ENCODE measurements at regions not wholly inside any gene's neighbourhood (a gene's known extent, or its start where the extent isn't known, plus 50 kb on each side); places are given as distances from the start of the nearest gene placed in this dataset.

DNA sequence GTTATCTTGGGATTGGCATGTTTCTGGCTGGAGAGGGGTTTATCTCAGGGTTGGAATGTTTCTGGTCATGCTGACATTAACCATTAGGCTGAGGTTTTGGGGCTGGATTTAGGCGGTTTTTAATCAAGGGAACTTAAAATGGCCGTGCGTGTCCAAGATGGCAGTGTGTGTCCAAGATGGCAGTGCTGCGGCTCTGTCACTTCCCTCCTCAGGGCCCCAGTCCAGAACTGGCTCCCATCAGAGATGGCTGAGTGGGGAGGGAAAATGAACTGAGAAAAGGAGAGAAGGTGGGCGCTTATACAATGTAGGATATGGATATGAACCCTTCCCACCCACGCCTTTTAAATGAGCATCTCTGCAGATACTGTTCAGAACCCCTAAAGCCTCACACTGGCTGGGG is 175.5 kb upstream of the MYT1L start:
- DNase-seq (ENCODE audit: insufficient read length, low spot score) (no peak), FAIRE-seq (no peak)
- TF ChIP-seq, protein P1, sequence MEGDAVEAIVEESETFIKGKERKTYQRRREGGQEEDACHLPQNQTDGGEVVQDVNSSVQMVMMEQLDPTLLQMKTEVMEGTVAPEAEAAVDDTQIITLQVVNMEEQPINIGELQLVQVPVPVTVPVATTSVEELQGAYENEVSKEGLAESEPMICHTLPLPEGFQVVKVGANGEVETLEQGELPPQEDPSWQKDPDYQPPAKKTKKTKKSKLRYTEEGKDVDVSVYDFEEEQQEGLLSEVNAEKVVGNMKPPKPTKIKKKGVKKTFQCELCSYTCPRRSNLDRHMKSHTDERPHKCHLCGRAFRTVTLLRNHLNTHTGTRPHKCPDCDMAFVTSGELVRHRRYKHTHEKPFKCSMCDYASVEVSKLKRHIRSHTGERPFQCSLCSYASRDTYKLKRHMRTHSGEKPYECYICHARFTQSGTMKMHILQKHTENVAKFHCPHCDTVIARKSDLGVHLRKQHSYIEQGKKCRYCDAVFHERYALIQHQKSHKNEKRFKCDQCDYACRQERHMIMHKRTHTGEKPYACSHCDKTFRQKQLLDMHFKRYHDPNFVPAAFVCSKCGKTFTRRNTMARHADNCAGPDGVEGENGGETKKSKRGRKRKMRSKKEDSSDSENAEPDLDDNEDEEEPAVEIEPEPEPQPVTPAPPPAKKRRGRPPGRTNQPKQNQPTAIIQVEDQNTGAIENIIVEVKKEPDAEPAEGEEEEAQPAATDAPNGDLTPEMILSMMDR (IDR thresholded peaks at IDR 0.05; ENCODE audit: insufficient read depth, missing control alignments), result no peak

DNA sequence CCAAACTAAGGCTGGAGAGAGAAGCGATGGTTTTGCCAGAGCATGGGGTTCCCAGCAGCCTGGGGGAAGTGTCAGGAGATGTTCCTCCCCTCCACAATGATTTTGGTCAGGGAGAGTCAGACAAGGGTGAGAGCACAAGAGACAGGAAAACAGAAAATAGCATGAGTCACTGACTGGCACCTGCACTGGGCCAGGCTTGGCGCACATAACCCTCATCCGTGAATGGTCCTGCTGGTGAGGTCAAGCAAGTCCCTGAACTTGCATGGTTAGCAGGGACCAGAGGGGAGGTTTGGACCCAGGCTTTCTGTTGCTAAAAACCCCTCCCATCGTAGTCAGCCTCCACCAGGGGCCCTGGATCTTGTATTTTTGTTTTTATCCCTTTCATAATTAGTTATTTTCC is 174.5 kb upstream of the MYT1L start:
- no peak for FAIRE-seq
- TF ChIP-seq, protein P1 (IDR thresholded peaks at IDR 0.05; ENCODE audit: insufficient read depth, missing control alignments), result no peak
- DNase-seq (ENCODE audit: insufficient read length, low spot score), result no peak

DNA sequence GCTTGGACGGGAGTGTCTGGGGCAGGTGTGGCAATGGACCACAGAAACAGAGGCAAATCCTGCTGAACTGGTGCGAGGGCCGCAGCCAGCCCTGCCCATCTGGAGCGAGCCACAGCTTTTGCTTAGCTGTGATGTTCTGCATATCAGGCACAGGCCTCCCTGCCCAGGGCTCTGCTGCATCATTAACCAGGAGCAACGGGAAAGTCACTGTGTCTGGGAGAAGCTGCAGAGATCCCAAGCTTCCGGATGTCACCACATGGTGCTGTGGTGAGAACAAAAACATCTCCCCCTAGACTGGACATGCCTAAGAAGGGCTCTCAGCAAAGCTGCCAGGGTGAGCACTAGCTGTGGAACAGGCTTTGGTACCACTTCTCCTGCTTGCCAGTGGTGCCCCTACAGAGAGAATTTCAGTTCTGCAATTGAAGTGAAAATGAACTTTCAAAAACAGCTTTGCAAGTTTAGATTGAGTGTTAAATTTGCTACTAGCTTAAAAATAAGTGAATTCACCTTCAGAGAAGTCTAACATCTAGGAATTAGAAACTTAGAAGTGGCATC is 172.9 kb upstream of the MYT1L start:
- TF ChIP-seq, protein P1 (IDR thresholded peaks at IDR 0.05; ENCODE audit: insufficient read depth, missing control alignments), result no peak
- no peak for DNase-seq (ENCODE audit: insufficient read length, low spot score)
- FAIRE-seq, result no peak

DNA sequence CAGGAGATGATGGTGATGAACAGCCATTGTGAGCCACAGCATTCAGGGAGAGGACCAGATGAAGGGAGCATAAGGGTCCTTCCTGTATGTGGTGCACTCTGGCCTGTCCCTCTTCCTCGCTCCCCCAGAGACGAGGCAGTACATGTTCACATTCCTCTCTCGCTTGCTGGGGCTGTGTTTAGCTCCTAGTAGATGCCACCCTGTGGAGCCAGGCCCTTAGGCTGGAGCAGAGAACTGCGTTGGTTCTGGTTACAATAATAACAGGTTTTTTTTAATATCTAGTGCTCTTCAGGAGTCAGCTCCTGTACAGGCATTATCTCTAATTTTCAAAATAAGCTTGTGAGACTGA is 171.1 kb upstream of the MYT1L start:
- TF ChIP-seq, protein P1 (IDR thresholded peaks at IDR 0.05; ENCODE audit: insufficient read depth, missing control alignments), result no peak
- no peak for FAIRE-seq
- DNase-seq (ENCODE audit: insufficient read length, low spot score), result no peak

DNA sequence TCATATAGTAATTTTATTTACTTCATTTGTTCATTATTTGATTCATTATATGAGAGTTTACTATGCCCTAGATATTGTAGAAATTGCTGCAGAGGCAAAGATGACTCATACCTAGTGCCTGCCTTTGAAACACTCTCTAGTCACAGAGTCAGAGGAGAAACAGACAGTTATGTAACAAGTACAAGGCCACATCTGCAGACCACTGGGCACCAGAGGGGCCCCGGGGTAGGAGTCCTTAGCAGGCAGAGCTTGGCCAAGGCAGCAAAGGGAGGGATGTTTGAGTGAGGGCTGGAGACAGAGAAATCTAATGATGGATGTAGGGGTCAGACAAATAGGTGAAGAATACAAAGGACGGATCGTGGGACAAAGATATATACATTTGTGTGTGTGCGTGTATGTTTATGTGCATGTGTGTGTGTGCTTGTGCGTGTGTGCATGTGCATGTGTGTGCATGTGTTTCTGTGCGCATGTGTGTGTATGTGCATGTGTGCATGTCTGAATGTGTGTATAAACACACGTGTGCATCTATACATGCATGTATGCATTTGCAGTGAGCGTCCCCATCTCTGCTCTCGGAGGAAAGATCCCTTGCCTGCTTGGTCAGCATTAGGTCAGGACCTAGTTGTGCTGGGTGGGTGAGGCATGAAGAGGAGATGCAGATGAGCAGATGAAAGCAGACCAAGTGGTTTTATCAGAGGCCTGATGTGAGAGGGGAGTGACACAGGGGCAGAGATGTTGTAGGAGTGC is 170.6 kb upstream of the MYT1L start:
- FAIRE-seq (no peak), DNase-seq (ENCODE audit: insufficient read length, low spot score) (no peak)
- TF ChIP-seq, protein P1 (IDR thresholded peaks at IDR 0.05; ENCODE audit: insufficient read depth, missing control alignments), result no peak

DNA sequence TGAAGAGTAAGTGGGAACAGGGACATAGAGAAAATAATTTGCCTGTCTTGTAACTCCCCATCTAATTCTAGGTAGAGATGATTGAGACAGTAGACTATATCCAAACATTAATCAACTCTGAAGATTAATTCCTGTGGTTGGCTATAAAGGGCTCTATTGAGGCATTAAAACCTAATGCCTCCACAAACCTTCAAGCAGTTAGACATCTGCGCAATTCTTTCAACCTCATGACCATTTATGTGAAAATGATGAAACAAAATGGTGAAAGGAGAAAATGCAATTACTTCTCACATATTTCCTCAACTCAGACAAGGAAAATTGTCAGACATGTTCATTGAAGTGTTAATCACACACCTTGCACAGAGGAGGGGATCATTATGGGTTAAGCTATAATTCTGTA is 164.5 kb upstream of the MYT1L start:
- TF ChIP-seq, protein P1 (IDR thresholded peaks at IDR 0.05; ENCODE audit: insufficient read depth, missing control alignments), result no peak
- FAIRE-seq, result no peak
- no peak for DNase-seq (ENCODE audit: insufficient read length, low spot score)

DNA sequence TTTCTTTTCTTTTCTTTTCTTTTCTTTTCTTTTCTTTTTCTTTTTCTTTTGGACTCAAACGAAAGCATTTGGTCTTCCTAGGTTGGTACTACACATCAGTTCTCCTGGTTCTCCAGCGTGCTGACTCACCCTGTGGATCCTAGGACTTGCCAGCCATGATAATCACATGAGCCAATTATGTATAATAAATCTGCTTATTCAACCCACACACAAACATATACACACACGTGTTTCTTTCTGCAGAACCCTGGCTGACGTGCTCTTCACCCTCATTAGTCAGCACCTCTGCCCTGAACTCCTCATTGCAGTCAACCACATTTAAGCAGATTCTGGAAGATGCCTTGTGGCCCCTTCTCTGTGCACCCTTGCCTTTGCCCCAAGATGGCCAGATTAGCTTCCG is 162.4 kb upstream of the MYT1L start:
- FAIRE-seq (no peak), DNase-seq (ENCODE audit: insufficient read length, low spot score) (no peak)
- TF ChIP-seq, protein P1 (IDR thresholded peaks at IDR 0.05; ENCODE audit: insufficient read depth, missing control alignments), result no peak

Data from D721Med (cell line).